Astrocyte (in vitro differentiated cells and primary cell): ENCODE measurements at regions not wholly inside any gene's neighbourhood (a gene's known extent, or its start where the extent isn't known, plus 50 kb on each side); places are given as distances from the start of the nearest gene placed in this dataset.

Experiments used
- DNase-seq: peaks from one replicate; pipeline ENCODE4 v3.0.0-alpha.2; 2010; ENCODE audit warnings: low read depth
- FAIRE-seq: peaks from 2 replicates; lab custom pipeline; 2011; peaks lifted over from hg19 to GRCh38; lab: Jason Lieb, UNC
- H2AFZ ChIP-seq: 2 replicates; pipeline ENCODE4 v1.6.0; 2012; ENCODE audit warnings: low read depth, low read length, inconsistent platforms
- H3K27ac ChIP-seq: 2 replicates; pipeline ENCODE4 v1.5.1; 2011; ENCODE audit warnings: low read depth, low read length, inconsistent platforms
- H3K27me3 ChIP-seq: 2 replicates; pipeline ENCODE4 v1.6.0; 2011; ENCODE audit warnings: low read length, inconsistent platforms; ENCODE audit not compliant: insufficient read depth
- H3K36me3 ChIP-seq: 2 replicates; pipeline ENCODE4 v1.5.1; 2011; ENCODE audit warnings: low read length, inconsistent platforms; ENCODE audit not compliant: insufficient read depth
- H3K4me1 ChIP-seq: 2 replicates; pipeline ENCODE4 v1.5.1; 2011; ENCODE audit warnings: low read length, inconsistent platforms; ENCODE audit not compliant: insufficient read depth
- H3K4me2 ChIP-seq: 2 replicates; pipeline ENCODE4 v1.6.0; 2012; ENCODE audit warnings: low read length, inconsistent platforms
- H3K4me3 ChIP-seq: 2 replicates; pipeline ENCODE4 v1.5.1; 2011; ENCODE audit warnings: low read depth, mild to moderate bottlenecking, low read length, inconsistent platforms; ENCODE audit not compliant: insufficient read depth
- H3K79me2 ChIP-seq: 2 replicates; pipeline ENCODE4 v1.6.0; 2012; ENCODE audit warnings: mild to moderate bottlenecking, low read length, inconsistent platforms; ENCODE audit not compliant: insufficient read depth
- H3K9ac ChIP-seq: 2 replicates; pipeline ENCODE4 v1.6.0; 2012; ENCODE audit warnings: mild to moderate bottlenecking, low read length, inconsistent platforms
- H3K9me3 ChIP-seq: 2 replicates; pipeline ENCODE4 v1.5.1; 2012; ENCODE audit warnings: low read depth, mild to moderate bottlenecking, low read length, inconsistent platforms; ENCODE audit not compliant: insufficient read depth
- H4K20me1 ChIP-seq: 2 replicates; pipeline ENCODE4 v1.6.0; 2012; ENCODE audit warnings: low read length, inconsistent platforms; ENCODE audit not compliant: insufficient read depth
- H3K27ac Mint-ChIP-seq: one replicate; pipeline ENCODE4 v1.8.0; 2021; ENCODE audit warnings: mild to moderate bottlenecking, mixed read lengths; ENCODE audit not compliant: unreplicated experiment
- H3K27me3 Mint-ChIP-seq: one replicate; pipeline ENCODE4 v1.8.0; 2021; ENCODE audit warnings: low read depth, mixed read lengths; ENCODE audit not compliant: unreplicated experiment
- H3K36me3 Mint-ChIP-seq: one replicate; pipeline ENCODE4 v1.8.0; 2021; ENCODE audit warnings: low read depth, mixed read lengths; ENCODE audit not compliant: unreplicated experiment
- H3K4me1 Mint-ChIP-seq: one replicate; pipeline ENCODE4 v1.8.0; 2021; ENCODE audit warnings: low read depth, mixed read lengths; ENCODE audit not compliant: unreplicated experiment
- H3K4me3 Mint-ChIP-seq: one replicate; pipeline ENCODE4 v1.8.0; 2021; ENCODE audit warnings: mild to moderate bottlenecking, moderate library complexity, mixed read lengths; ENCODE audit not compliant: unreplicated experiment
- H3K9me3 Mint-ChIP-seq: one replicate; pipeline ENCODE4 v1.8.0; 2021; ENCODE audit warnings: mild to moderate bottlenecking, mixed read lengths; ENCODE audit not compliant: unreplicated experiment
- EZH2 ChIP-seq: IDR thresholded peaks from 2 replicates; pipeline ENCODE4 v1.6.1; 2012; ENCODE audit warnings: mild to moderate bottlenecking, low read length, inconsistent platforms; ENCODE audit not compliant: insufficient read depth
- TF ChIP-seq, protein P1 (sequence below): IDR thresholded peaks from 2 replicates; pipeline ENCODE4 v1.5.1; 2011; ENCODE audit warnings: low read depth, mild to moderate bottlenecking, inconsistent platforms, low read length, moderate library complexity; ENCODE audit not compliant: insufficient read depth

DNA sequence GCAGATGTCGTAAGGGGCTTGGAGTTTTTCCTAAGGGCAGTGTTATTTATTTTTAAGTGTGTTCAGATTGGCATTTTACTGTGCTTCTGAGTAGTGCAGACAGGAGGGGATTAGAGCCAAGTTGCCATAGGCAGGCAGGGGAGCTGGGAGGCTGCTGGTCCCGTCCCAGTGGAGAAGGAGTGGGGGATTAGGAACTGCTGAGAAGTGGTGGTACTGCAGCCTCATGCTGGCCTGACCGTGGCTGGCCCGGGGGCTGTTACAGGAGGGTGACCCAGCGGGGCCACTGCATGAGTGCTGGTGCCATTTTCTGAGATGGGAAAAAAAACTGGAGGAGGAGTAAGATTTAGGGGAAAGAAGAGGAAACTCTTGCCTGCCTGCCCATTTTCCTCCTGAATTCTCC lies 52.3 kb upstream of the DLK1 start:
- Histone ChIP-seq H3K27me3 (peaks cover 17% of the 10 kb centered on the region), H3K9ac (no peak overlapping the region), H3K4me3 (no peak overlapping the region), H4K20me1 (no peaks in the 10 kb centered on the region), H3K4me1 (peaks cover 29% of the 10 kb centered on the region), H3K27ac (no peak overlapping the region), H3K4me2 (no peak overlapping the region), H3K36me3 (no peaks in the 10 kb centered on the region), H2AFZ (no peak overlapping the region), H3K9me3 (peaks cover 5% of the 10 kb centered on the region), H3K79me2 (no peaks in the 10 kb centered on the region)
- Mint-ChIP-seq H3K4me1 (peaks cover 7% of the 10 kb centered on the region), H3K36me3 (no peaks in the 10 kb centered on the region), H3K9me3 (peaks cover 3% of the 10 kb centered on the region), H3K27me3 (peaks cover 57% of the 10 kb centered on the region), H3K4me3 (no peak overlapping the region), H3K27ac (no peak overlapping the region)
- FAIRE-seq (no peak), DNase-seq (no peak)
- no peak for TF ChIP-seq EZH2
- TF ChIP-seq, protein P1, sequence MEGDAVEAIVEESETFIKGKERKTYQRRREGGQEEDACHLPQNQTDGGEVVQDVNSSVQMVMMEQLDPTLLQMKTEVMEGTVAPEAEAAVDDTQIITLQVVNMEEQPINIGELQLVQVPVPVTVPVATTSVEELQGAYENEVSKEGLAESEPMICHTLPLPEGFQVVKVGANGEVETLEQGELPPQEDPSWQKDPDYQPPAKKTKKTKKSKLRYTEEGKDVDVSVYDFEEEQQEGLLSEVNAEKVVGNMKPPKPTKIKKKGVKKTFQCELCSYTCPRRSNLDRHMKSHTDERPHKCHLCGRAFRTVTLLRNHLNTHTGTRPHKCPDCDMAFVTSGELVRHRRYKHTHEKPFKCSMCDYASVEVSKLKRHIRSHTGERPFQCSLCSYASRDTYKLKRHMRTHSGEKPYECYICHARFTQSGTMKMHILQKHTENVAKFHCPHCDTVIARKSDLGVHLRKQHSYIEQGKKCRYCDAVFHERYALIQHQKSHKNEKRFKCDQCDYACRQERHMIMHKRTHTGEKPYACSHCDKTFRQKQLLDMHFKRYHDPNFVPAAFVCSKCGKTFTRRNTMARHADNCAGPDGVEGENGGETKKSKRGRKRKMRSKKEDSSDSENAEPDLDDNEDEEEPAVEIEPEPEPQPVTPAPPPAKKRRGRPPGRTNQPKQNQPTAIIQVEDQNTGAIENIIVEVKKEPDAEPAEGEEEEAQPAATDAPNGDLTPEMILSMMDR, result no peak

DNA sequence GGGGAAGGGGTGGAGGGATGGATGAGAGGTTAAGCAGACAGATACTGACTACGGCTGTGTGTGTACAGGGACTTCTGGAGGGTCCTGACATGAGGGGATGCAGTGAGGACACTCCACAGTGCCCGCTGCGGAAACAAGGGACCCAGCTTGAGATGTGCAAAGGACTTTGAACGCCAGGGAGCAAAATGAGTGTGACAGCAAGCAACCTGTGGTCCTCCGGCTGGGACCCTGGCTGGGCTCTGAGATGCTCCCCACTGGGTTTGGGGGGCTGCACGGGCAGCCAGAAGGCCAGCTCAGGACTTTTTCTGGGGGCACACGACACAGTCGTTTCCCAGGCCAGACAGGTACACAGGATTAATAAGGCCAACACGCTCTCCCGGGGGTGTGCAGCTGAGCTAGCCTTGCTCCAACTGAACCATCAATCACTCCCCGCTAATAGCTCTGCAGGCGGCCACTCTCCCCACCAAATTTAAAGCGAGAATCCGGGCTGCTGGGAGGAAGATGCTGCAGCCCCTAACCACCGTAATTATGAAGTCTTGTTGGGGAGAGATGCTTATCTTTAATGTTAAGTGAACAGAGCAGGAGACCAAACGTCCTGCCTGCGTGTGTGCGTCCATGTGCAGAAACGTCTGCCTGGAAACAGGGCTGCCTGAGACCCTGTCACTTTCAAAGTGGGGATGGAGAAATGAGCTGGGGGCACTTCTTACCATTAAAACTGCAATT lies 51.6 kb upstream of the DLK1 start:
- no peaks in the 10 kb centered on the region for H3K36me3 ChIP-seq
- Mint-ChIP-seq H3K4me3 (no peak overlapping the region), H3K9me3 (peaks cover 3% of the 10 kb centered on the region), H3K4me1 (peaks cover 10% of the 10 kb centered on the region), H3K27me3 (peaks cover 51% of the 10 kb centered on the region), H3K36me3 (no peaks in the 10 kb centered on the region), H3K27ac (no peak overlapping the region)
- no peaks in the 10 kb centered on the region for H3K79me2 ChIP-seq
- H3K27me3 ChIP-seq, result peaks cover 15% of the 10 kb centered on the region
- DNase-seq (no peak), FAIRE-seq (no peak)
- peaks cover 5% of the 10 kb centered on the region for H3K9me3 ChIP-seq
- no peak overlapping the region for H3K27ac ChIP-seq
- no peak overlapping the region for H3K4me3 ChIP-seq
- TF ChIP-seq, protein P1, result no peak
- TF ChIP-seq EZH2, result no peak
- H3K4me1 ChIP-seq, result peaks cover 35% of the 10 kb centered on the region
- H3K9ac ChIP-seq, result no peak overlapping the region
- no peak overlapping the region for H2AFZ ChIP-seq
- no peak overlapping the region for H3K4me2 ChIP-seq
- no peaks in the 10 kb centered on the region for H4K20me1 ChIP-seq
